HEK293 (cell line): ENCODE measurements at regions not wholly inside any gene's neighbourhood (a gene's known extent, or its start where the extent isn't known, plus 50 kb on each side); places are given as distances from the start of the nearest gene placed in this dataset.

ENCODE experiments used
- ATF2 ChIP-seq: fragments of 450-650 bp; formaldehyde crosslinking; IDR thresholded peaks from 2 replicates; pipeline ENCODE4 v1.5.1; 2016; ENCODE audit warnings: missing biosample characterization, missing genetic modification characterization, low read depth
- CTCF ChIP-seq: fragments of 450-650 bp; formaldehyde crosslinking; IDR thresholded peaks from 2 replicates; pipeline ENCODE4 v1.5.1; 2016; ENCODE audit warnings: missing biosample characterization, missing genetic modification characterization
- HOXD13 ChIP-seq: sonication (generic); formaldehyde crosslinking; IDR thresholded peaks from 2 replicates; pipeline ENCODE4 v1.8.0; 2022; ENCODE audit warnings: missing genetic modification reagents, borderline replicate concordance
- MYNN ChIP-seq: fragments of 450-650 bp; formaldehyde crosslinking; IDR thresholded peaks from 2 replicates; pipeline ENCODE4 v1.5.1; 2016; ENCODE audit warnings: missing biosample characterization, missing genetic modification characterization, borderline replicate concordance
- ZBTB10 ChIP-seq: fragments of 450-650 bp; formaldehyde crosslinking; IDR thresholded peaks from 2 replicates; pipeline ENCODE4 v1.5.1; 2016; ENCODE audit warnings: missing biosample characterization, missing genetic modification characterization
- TF ChIP-seq, protein P1 (sequence below): sonication (generic); formaldehyde crosslinking; IDR thresholded peaks from 2 replicates; pipeline ENCODE4 v1.8.1; 2022; ENCODE audit warnings: mild to moderate bottlenecking, moderate library complexity, missing genetic modification reagents

GRCh38 chr14:100654025-100654813, 67.0 kb upstream of the BEGAIN start:
- TF ChIP-seq MYNN (tag by site-specific recombination), result no peak
- TF ChIP-seq, protein P1, sequence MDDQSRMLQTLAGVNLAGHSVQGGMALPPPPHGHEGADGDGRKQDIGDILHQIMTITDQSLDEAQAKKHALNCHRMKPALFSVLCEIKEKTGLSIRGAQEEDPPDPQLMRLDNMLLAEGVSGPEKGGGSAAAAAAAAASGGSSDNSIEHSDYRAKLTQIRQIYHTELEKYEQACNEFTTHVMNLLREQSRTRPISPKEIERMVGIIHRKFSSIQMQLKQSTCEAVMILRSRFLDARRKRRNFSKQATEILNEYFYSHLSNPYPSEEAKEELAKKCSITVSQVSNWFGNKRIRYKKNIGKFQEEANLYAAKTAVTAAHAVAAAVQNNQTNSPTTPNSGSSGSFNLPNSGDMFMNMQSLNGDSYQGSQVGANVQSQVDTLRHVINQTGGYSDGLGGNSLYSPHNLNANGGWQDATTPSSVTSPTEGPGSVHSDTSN (CRISPR knock-in tag), result no peak
- no peak for TF ChIP-seq CTCF (tag by site-specific recombination)
- no peak for TF ChIP-seq ATF2 (tag by site-specific recombination)
- TF ChIP-seq HOXD13, result no peak
- TF ChIP-seq ZBTB10 (tag by site-specific recombination), result no peak
